DMS53 treated with DMSO at 0.1 percent for 48 hours (cell line): ENCODE measurements at regions not wholly inside any gene's neighbourhood (a gene's known extent, or its start where the extent isn't known, plus 50 kb on each side); places are given as distances from the start of the nearest gene placed in this dataset.

Source experiments
- DNase-seq: peaks from one replicate; lab custom pipeline; 2025; ENCODE audit not compliant: unreplicated experiment; lab: John Stamatoyannopoulos, UW

- DNase-seq, result no peak
These were observed 480.9 kb upstream of the SEMA6A start for GRCh38 chr5:117055517-117055916.

DNA sequence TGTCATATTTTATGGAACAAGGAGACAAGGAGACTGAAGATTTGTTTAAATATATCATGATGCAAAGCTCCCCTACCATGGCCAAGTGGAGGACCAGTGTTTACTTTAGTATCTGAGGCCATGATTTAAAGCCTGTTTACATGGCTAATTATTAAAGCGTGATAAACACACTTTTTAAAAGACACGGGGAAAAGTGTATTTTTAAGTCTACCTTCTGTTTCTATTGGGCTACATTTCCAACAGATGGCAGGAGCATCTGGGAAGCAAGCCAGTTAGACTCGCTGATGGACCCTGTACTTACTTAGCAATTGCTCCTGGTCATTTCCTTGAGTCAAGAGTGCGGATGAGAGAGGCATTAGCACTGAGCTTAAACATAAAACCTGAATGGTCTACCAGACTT, 480.3 kb upstream of the SEMA6A start:
- peak; percentile 9 for DNase-seq

DNA sequence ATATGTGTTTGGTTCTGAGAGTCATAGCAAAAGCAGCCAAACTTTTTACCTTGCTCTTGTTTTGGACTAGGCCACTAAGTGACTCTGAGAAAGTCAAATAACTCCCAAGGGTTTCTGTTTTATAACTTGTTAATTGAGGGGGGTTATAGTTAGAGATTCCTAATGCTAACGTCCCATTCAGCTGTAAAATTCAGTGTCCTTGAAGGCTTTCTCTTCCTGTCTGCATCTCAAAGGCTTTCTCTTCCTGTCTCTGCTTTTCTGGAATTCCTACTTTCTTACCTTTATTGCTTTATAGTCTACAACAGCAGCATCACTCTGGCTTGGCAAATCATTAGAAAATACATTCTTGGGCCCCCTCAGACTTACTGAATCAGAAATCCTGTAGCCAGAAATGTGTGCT, 479.5 kb upstream of the SEMA6A start:
- no peak for DNase-seq

- DNase-seq, result no peak
These were observed 467.4 kb upstream of the SEMA6A start for GRCh38 chr5:117041926-117042595.

DNA sequence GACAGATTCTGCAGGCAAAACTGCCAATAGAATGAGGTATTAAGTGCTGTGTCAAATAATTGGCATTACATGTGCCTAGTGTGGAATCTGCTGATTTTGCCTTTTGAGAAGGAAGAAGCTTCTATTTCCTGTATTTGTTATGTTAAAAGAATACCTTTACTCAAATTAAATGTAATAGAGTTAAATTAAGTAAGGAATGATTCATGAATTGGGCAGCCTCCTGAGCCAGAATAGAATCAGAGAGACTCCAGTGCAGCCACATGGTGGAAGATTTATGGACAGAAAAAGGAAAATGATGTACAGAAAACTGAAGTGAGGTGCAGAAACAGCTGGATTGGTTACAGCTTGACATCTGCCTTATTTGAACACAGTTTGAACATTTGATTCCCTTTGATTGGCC, 464.4 kb upstream of the SEMA6A start:
- DNase-seq, result no peak

- no peak for DNase-seq
These were observed 452.8 kb upstream of the SEMA6A start for GRCh38 chr5:117027384-117027783.

GRCh38 chr5:117020999-117021398, 446.4 kb upstream of the SEMA6A start:
- no peak for DNase-seq

GRCh38 chr5:117013280-117013877, 438.8 kb upstream of the SEMA6A start:
- no peak for DNase-seq

DNA sequence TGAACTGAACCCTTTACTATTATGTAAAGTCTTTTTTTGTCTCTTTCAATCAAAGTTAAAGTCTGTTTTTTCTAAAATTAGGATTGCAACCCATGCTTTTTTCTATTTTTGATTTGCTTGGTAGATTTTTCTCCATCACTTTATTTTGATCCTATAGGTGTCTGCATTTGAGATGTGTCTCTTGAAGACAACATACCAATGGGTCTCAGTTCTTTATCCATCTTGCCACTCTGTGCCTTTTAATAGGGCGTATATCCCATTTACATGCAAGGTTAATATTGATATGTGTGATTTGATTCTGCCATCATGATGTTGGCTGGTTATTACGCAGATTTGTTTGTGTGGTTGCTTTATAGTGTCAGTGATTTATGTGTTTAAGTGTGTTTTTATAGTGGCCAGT, 436.0 kb upstream of the SEMA6A start:
- DNase-seq, result no peak

DNA sequence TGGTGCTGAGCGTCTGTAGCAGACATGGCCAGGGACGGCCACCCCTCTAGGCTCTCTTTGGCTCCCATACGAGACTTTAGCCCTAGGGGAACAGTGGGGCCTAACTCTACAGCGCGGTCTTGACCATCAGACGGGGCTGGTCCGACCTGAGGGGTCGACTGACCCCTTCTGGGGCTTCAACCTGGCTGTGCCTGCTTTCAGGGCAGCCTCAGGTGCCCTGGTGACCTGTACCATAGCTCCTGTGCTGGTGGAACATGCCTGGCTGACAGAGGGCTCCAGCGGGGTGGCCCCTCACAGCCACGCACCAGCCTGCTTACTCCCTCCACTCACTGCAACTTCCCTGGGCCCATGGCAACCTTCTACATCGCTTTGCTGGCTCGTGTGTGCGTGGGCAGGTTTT, 423.4 kb upstream of the SEMA6A start:
- DNase-seq, result no peak

DNA sequence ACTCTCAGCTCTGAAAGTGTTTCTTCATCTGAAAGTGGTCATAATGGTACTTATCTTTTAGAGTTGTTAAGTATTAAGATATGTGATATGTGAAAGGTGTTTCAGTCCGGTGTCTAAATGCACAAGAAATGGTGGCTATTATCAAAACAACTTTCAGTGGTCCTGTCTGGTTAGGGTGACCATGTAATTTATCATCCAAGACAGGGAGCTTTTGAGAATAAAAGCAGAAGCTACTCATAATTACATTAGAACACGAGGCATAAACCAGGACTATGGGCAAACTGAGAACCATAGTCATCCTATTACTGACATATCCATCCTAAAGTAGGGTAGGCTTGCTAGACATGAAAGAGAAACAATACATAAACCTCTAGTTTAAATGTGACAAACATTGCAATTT, 418.1 kb upstream of the SEMA6A start:
- no peak for DNase-seq

DNA sequence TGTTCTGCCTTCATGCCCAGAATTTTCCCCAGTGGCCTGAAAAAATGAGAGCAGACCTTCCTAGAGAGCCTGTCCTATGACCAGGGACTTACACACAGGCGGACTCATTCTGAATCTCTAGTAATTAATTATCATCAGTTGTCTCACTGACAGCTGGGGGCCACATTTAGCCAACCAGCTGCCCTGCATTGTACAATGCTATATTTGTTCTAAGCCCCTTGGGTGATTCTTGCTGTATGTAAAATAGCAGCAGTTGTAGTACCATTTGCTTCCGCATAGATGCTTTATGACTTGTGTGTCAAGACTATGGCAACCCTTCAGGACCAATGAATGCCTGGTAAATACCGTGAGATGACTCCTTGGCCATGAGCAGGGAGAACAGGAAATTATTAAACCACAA, 415.4 kb upstream of the SEMA6A start:
- no peak for DNase-seq

- no peak for DNase-seq
These were observed 407.4 kb upstream of the SEMA6A start for GRCh38 chr5:116982035-116982434.

DNA sequence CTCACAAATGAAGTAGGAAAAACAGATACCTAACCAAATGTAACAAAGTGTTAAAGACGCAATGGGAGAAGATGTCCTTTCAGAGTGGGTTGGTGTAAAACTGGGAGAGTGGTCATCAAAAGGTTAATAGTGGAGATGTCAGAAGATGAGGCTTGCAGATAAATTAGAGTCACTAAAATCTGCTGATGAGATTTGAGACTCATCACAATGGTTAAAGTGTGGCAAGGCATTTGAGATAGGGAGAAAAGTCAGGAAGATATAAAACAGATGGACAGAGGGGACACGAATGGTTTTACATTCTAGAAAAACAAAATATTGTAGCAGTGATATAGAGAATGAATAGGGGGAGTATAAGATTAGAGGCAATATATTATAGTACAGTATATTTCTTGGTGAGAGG, 406.0 kb upstream of the SEMA6A start:
- no peak for DNase-seq

DNA sequence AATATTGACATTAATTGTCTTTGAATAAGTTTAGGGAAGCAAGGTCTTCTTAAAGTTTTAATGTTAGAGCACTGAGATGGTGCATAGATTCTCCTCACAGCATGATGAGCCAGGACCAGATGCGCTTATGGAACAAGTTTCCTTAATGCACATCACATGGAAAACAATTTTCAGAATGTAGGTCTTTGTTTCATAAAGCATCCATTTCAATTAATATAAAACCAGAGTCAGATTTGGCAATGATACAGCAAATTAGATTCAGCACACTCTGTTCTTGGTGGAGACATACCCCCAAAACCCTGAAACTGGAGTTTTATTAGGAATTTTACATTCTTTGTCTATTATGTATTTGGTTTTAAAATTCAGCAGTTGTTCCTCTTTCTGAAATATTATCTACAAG, 402.1 kb upstream of the SEMA6A start:
- no peak for DNase-seq

- DNase-seq, result no peak
These were observed 396.5 kb upstream of the SEMA6A start for GRCh38 chr5:116971131-116971530.

GRCh38 chr5:116970318-116970717, 395.7 kb upstream of the SEMA6A start:
- peak; percentile 81 for DNase-seq

DNA sequence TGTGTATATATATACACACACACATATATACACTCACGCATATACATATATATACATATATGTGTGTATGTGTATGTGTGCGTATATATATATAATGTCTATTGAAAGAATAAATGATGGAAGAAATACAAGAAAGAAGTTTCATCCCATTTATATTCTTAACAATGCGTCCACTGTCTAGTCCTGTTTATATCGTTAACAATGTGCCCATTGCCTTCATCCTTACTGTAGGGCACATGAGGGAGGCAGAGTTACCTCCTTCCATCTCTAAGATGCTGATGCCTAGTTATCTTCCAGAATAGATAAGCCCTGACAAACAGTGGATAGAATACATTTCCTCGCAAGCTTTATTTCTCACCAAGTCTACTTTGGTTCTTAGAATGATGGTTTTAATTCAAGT, 389.8 kb upstream of the SEMA6A start:
- no peak for DNase-seq

DNA sequence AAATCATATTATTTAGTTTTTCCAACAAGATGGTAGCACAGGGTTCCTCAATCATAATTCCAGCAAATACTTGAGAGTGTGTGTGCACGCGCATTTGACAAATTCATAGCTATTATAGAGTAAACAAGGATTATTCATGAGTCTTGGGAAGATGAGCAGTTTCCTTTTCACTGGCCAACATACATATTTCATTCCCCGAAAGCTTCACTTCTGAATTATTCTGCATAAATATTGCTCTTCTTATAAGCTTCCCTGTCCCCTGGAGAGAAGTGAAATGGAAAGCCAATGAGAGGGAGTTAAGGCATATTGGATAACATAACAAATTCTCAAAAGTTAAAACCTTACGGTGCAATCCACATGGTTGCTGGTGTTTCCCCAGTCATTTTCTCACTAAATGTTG, 386.4 kb upstream of the SEMA6A start:
- no peak for DNase-seq

- no peak for DNase-seq
These were observed 385.2 kb upstream of the SEMA6A start for GRCh38 chr5:116959843-116960242.

- DNase-seq, result no peak
These were observed 378.8 kb upstream of the SEMA6A start for GRCh38 chr5:116953251-116953930.

DNA sequence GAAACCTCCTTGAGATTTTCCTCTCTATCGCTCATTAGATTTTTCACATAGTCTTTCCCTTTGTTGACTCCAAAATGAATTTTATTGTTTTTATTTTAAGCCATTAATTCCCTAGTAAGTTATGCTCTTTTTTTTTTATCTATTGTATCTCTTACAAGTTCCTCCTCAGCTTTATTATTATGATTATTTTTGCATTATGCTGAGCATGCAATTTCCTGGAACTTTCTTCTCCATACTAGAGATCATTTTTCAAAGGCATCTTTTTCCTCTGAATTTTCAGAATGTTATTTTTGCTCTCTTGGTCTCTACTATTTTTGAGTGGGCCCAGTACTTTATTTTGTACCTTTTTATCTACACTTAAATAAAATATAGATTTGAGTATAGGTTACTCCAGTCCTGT, 376.6 kb upstream of the SEMA6A start:
- DNase-seq, result no peak
